GM10248 (cell line): ENCODE measurements at regions not wholly inside any gene's neighbourhood (a gene's known extent, or its start where the extent isn't known, plus 50 kb on each side); places are given as distances from the start of the nearest gene placed in this dataset.

Experiments used
- CTCF ChIA-PET: fragments of 300-600 bp; sonication (Branson Sonifier 250); formaldehyde crosslinking; extraction: SDS; loops from one replicate; lab custom pipeline; 2021; ENCODE audit warnings: antibody characterized with exemption; lab: Yijun Ruan, JAX
- POLR2A ChIA-PET: fragments of 350-650 bp; sonication (Branson Sonifier 250); formaldehyde crosslinking; extraction: SDS; loops from one replicate; lab custom pipeline; 2020; ENCODE audit warnings: antibody characterized with exemption; lab: Yijun Ruan, JAX
- DNase-seq: peaks from one replicate; pipeline ENCODE4 v3.0.0; 2012; ENCODE audit errors: extremely low spot score
- CTCF ChIP-seq: IDR thresholded peaks from 2 replicates; pipeline ENCODE4 v1.5.1; 2012; ENCODE audit warnings: mild to moderate bottlenecking, low read depth; ENCODE audit errors: extremely low read depth, missing control alignments, control extremely low read depth

- ChIA-PET POLR2A (no interaction called here), CTCF (no interaction called here)
- TF ChIP-seq CTCF: no peak
- DNase-seq: no peak
These were observed 659.3 kb downstream of the USP25 start for GRCh38 chr21:16388911-16389560.

- ChIA-PET CTCF (no interaction called here), POLR2A (no interaction called here)
- DNase-seq: no peak
- no peak for TF ChIP-seq CTCF
These were observed 659.9 kb downstream of the USP25 start for GRCh38 chr21:16389643-16390042.

GRCh38 chr21:16395285-16395684 is 665.5 kb downstream of the USP25 start:
- TF ChIP-seq CTCF: no peak
- DNase-seq: no peak
- ChIA-PET CTCF (interaction anchor here (1.4 kb wide), 1 partner anchor 10 kb away, joined by 4 read pairs; no protein-coding TSS in a partner anchor), POLR2A (no interaction called here)

- ChIA-PET CTCF (interaction anchor here (1.1 to 1.5 kb wide), 2 partner anchors 11 to 12 kb away, joined by 4 read pairs; no protein-coding TSS in a partner anchor), POLR2A (no interaction called here)
- TF ChIP-seq CTCF: no peak
- no peak for DNase-seq
These were observed 673.0 kb downstream of the USP25 start for GRCh38 chr21:16402752-16403151.

- CTCF ChIA-PET: interaction anchor here (1.3 kb wide), 1 partner anchor 10 kb away, joined by 4 read pairs; no protein-coding TSS in a partner anchor
- no peak for DNase-seq
- TF ChIP-seq CTCF: no peak
- POLR2A ChIA-PET: no interaction called here
These were observed 675.0 kb downstream of the USP25 start for GRCh38 chr21:16404776-16405175.

- DNase-seq: no peak
- no peak for TF ChIP-seq CTCF
- POLR2A ChIA-PET: no interaction called here
- CTCF ChIA-PET: no interaction called here
These were observed 676.6 kb downstream of the USP25 start for GRCh38 chr21:16406355-16406754.
